ENCODE measurements at regions not wholly inside any gene's neighbourhood (a gene's known extent, or its start where the extent isn't known, plus 50 kb on each side); places are given as distances from the start of the nearest gene placed in this dataset.

DNA sequence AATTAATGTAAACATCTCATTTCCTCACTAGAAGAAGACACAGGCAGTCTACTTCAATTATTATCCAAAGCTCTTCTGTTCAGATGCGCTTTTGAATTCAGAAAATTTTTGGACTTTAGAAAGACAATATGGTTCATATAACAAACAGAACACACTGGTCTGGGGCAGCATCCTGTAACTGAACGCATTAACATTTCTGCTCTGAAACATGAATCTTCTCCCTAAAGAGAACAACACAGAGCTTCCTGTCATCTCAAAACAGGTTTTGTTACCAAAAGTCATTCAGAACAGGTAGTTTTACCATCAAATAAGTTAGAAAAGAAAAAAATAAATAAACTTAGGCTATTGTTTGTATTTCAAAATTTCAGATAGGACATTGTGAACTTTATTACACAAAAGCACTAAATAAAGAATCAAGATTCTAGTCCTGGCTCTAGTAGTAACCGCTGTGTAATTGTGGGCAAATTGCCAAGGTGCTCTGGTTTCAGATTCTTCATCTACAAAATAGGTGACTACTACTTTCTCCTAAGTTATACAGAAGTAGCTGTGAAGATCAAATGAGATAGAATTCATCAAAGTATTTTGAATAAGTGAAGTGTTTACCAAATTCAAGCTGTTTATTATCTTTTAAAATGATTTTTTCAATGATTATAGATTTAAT lies 252.3 kb upstream of the RASGEF1B start:
- no peak overlapping the region for H3K4me2 ChIP-seq (ENCODE audit: insufficient read depth in 1 of 2, low read depth in 2 of 2, low read length in 2 of 2)
- no peak overlapping the region for H4K91ac ChIP-seq (replicated peaks; ENCODE audit: insufficient read length, low read length)
- H3K79me1 ChIP-seq (ENCODE audit: low read depth, low read length), result no peaks in the 10 kb centered on the region
- no peaks in the 10 kb centered on the region for H3K4me1 ChIP-seq (replicated peaks in 1 of 4; ENCODE audit: control insufficient read depth in 3 of 4, insufficient read depth in 4 of 4, low read length in 3 of 4)
- no peak for TF ChIP-seq NRF1 (IDR thresholded peaks at IDR 0.05; ENCODE audit: low read depth, low read length)
- TF ChIP-seq EGR1 (IDR thresholded peaks at IDR 0.05; ENCODE audit: borderline replicate concordance, low read depth, low read length), result no peak
- TF ChIP-seq RAD21 (IDR thresholded peaks at IDR 0.05 in 1 of 2, conservative IDR thresholded peaks at IDR 0.05 in 1 of 2; ENCODE audit: low read depth in 2 of 2, low read length in 2 of 2), result no peak
- no peak for TF ChIP-seq TBP (IDR thresholded peaks at IDR 0.05; ENCODE audit: low read depth, low read length)
- TF ChIP-seq GABPA (IDR thresholded peaks at IDR 0.05; ENCODE audit: borderline replicate concordance, insufficient read depth, low read length), result no peak
- no peak for TF ChIP-seq SIRT6 (IDR thresholded peaks at IDR 0.05; ENCODE audit: low read length)
- no peak for TF ChIP-seq CHD1 (IDR thresholded peaks at IDR 0.05; ENCODE audit: low read depth, low read length)
- no peak for TF ChIP-seq CTBP2 (IDR thresholded peaks at IDR 0.05; ENCODE audit: borderline replicate concordance, insufficient read depth, insufficient read length, low read length)
- TF ChIP-seq SIX5 (IDR thresholded peaks at IDR 0.05; ENCODE audit: low read depth, low read length), result no peak
- TF ChIP-seq SUZ12 (IDR thresholded peaks at IDR 0.05; ENCODE audit: low read length), result no peak
- TF ChIP-seq YY1 (IDR thresholded peaks at IDR 0.05; ENCODE audit: low read depth, low read length), result no peak
- no peak for TF ChIP-seq FOSL1 (IDR thresholded peaks at IDR 0.05; ENCODE audit: insufficient read depth, low read depth, low read length)
- TF ChIP-seq, protein P1, sequence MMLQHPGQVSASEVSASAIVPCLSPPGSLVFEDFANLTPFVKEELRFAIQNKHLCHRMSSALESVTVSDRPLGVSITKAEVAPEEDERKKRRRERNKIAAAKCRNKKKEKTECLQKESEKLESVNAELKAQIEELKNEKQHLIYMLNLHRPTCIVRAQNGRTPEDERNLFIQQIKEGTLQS (IDR thresholded peaks at IDR 0.05; ENCODE audit: insufficient read depth, low read depth, low read length), result no peak
- TF ChIP-seq CBX8 (IDR thresholded peaks at IDR 0.05; ENCODE audit: borderline replicate concordance, low read depth, low read length), result no peak
- no peaks in the 10 kb centered on the region for H4K20me1 ChIP-seq (replicated peaks in 1 of 2; ENCODE audit: control insufficient read depth in 1 of 2, insufficient read depth in 2 of 2, low read length in 2 of 2)
- H3K23me2 ChIP-seq (ENCODE audit: low read depth, low read length), result no peaks in the 10 kb centered on the region
- no peak overlapping the region for H2BK120ac ChIP-seq (replicated peaks; ENCODE audit: low read depth, low read length)
- H3K9me3 ChIP-seq (ENCODE audit: insufficient read depth in 2 of 2, low read depth in 1 of 2, low read length in 1 of 2), result no peaks in the 10 kb centered on the region
- H3K36me3 ChIP-seq (ENCODE audit: control insufficient read depth in 2 of 4, insufficient read depth in 4 of 4, low read length in 3 of 4), result no peaks in the 10 kb centered on the region
- ChIA-PET POLR2A (ENCODE audit: partially characterized antibody) (no interaction called here), CTCF (ENCODE audit: partially characterized antibody) (interaction anchor here (0.9 to 2.1 kb wide), 2 partner anchors 8 to 257 kb away, joined by 3 to 6 read pairs; no protein-coding TSS in a partner anchor)
- H2BK20ac ChIP-seq (ENCODE audit: low read length), result no peak overlapping the region
- H2BK5ac ChIP-seq (ENCODE audit: low read depth, low read length), result no peak overlapping the region
- no peak overlapping the region for H3K14ac ChIP-seq (ENCODE audit: insufficient read length)
- no peak overlapping the region for H3K4me3 ChIP-seq (ENCODE audit: extremely low read depth in 1 of 4, insufficient read depth in 2 of 4, low read depth in 3 of 4, low read length in 4 of 4)
- no peak overlapping the region for H3K56ac ChIP-seq (replicated peaks; ENCODE audit: insufficient read length, low read depth, low read length)
- FAIRE-seq, result no peak
- H3K27me3 ChIP-seq (replicated peaks in 1 of 4; ENCODE audit: control insufficient read depth in 3 of 4, extremely low read depth in 1 of 4, insufficient read depth in 3 of 4, low read length in 3 of 4), result no peaks in the 10 kb centered on the region
- H4K5ac ChIP-seq (ENCODE audit: insufficient read length, low read depth, low read length), result no peak overlapping the region
- 89% methylated on average over 3 of the region's 3 CpGs; no CpG with 5 or more reads in 1 of the 2 experiments for WGBS, 2 experiments (ENCODE audit: extremely low coverage in 1 of 2, insufficient coverage in 1 of 2, insufficient read length in 1 of 2, insufficient replicate concordance in 2 of 2, low coverage in 1 of 2, low lambda C conversion rate in 2 of 2, missing lambda C conversion rate in 1 of 2)
- no peak overlapping the region for H3K18ac ChIP-seq (ENCODE audit: extremely low read depth, low read length)
- no peak overlapping the region for H3K4ac ChIP-seq (replicated peaks; ENCODE audit: insufficient read length, low read depth, low read length)
- H3K27ac ChIP-seq (ENCODE audit: low read depth, low read length), result no peak overlapping the region
- no peak overlapping the region for H4K8ac ChIP-seq (ENCODE audit: extremely low read depth, insufficient read depth, low read length)
- H2BK12ac ChIP-seq (ENCODE audit: low read depth, low read length), result no peak overlapping the region
- no peak overlapping the region for H2AFZ ChIP-seq (ENCODE audit: low read length)
- H3K79me2 ChIP-seq (ENCODE audit: control insufficient read depth in 1 of 2, insufficient read depth in 2 of 2, low read length in 2 of 2), result no peaks in the 10 kb centered on the region
- H2AK5ac ChIP-seq (ENCODE audit: low read depth, low read length), result no peak overlapping the region
- no peak overlapping the region for H3K23ac ChIP-seq (ENCODE audit: insufficient read length)
- no peak overlapping the region for H3K9ac ChIP-seq (replicated peaks in 1 of 4; ENCODE audit: extremely low read depth in 1 of 4, low read depth in 3 of 4, low read length in 3 of 4)
- no peak for DNase-seq (ENCODE audit: low read depth in 1 of 2, low spot score in 2 of 2)
- H2BK15ac ChIP-seq (ENCODE audit: low read length), result no peak overlapping the region

Data from H1 (cell line).